Lung (tissue), 11 donors: ENCODE measurements at regions not wholly inside any gene's neighbourhood (a gene's known extent, or its start where the extent isn't known, plus 50 kb on each side); places are given as distances from the start of the nearest gene placed in this dataset.

Source experiments
- ATAC-seq: fragments of 200-7000 bp; cut with Tn5 transposase; one replicate; pipeline ENCODE4 v1.9.1; 2020; ENCODE audit warnings: moderate number of reproducible peaks; ENCODE audit not compliant: insufficient read depth, low FRiP score
- DNase-seq, 3 donors: peaks; one replicate each; pipeline ENCODE4 v3.0.0-alpha.2; 2013 to 2017
- H3K27ac ChIP-seq, 2 donors: one replicate each; pipeline ENCODE4 v1.5.1; 2013; ENCODE audit warnings: mild to moderate bottlenecking in 2 of 2, moderate library complexity in 2 of 2, control low read depth in 1 of 2, inconsistent platforms in 1 of 2, low read depth in 1 of 2, low read length in 1 of 2
- H3K27me3 ChIP-seq, 3 donors: one replicate each; pipeline ENCODE4 v1.5.1; 2013; ENCODE audit warnings: low read length in 2 of 3; ENCODE audit not compliant: control insufficient read depth in 3 of 3, insufficient read depth in 3 of 3
- H3K36me3 ChIP-seq, 4 donors: one replicate each; pipeline ENCODE4 v1.5.1; 2013; ENCODE audit warnings: low read length in 4 of 4, mild to moderate bottlenecking in 1 of 4, moderate library complexity in 1 of 4; ENCODE audit not compliant: control insufficient read depth in 4 of 4, insufficient read depth in 4 of 4
- H3K4me1 ChIP-seq, 5 donors: one replicate each; pipeline ENCODE4 v1.5.1; 2013; ENCODE audit warnings: low read length in 5 of 5, mild to moderate bottlenecking in 2 of 5, moderate library complexity in 1 of 5; ENCODE audit not compliant: control insufficient read depth in 5 of 5, insufficient read depth in 5 of 5
- H3K4me3 ChIP-seq: one replicate; pipeline ENCODE4 v1.5.1; 2013; ENCODE audit warnings: mild to moderate bottlenecking, control low read depth, moderate library complexity
- H3K9ac ChIP-seq, 2 donors: one replicate each; pipeline ENCODE4 v1.5.1; 2013; ENCODE audit warnings: low read length in 2 of 2, control low read depth in 1 of 2; ENCODE audit not compliant: insufficient read depth in 1 of 2
- H3K9me3 ChIP-seq, 4 donors: one replicate each; pipeline ENCODE4 v1.5.1; 2013; ENCODE audit warnings: low read length in 3 of 4, mild to moderate bottlenecking in 1 of 4, moderate library complexity in 1 of 4; ENCODE audit not compliant: control insufficient read depth in 4 of 4, insufficient read depth in 3 of 4
- WGBS, 2 donors: extraction: QIAGEN DNeasy Blood & Tissue Kit; methylation state at CpG; one replicate each; pipeline ENCODE4 v1.1.7; 2013; 5-methylcytosine and 5-hydroxymethylcytosine counted together
- TF ChIP-seq, protein P1 (sequence below): IDR thresholded peaks from 2 replicates; pipeline ENCODE4 v1.5.1; 2012; ENCODE audit warnings: mild to moderate bottlenecking; ENCODE audit errors: control extremely low read depth, extremely low read depth
- donor health status: control.
- donor health status: control.
- donor health status: Bipolar disorder and iron deficiency.
- donor health status: healthy.
- donor health status: DM: yes; HTN: yes; CAD: no.

DNA sequence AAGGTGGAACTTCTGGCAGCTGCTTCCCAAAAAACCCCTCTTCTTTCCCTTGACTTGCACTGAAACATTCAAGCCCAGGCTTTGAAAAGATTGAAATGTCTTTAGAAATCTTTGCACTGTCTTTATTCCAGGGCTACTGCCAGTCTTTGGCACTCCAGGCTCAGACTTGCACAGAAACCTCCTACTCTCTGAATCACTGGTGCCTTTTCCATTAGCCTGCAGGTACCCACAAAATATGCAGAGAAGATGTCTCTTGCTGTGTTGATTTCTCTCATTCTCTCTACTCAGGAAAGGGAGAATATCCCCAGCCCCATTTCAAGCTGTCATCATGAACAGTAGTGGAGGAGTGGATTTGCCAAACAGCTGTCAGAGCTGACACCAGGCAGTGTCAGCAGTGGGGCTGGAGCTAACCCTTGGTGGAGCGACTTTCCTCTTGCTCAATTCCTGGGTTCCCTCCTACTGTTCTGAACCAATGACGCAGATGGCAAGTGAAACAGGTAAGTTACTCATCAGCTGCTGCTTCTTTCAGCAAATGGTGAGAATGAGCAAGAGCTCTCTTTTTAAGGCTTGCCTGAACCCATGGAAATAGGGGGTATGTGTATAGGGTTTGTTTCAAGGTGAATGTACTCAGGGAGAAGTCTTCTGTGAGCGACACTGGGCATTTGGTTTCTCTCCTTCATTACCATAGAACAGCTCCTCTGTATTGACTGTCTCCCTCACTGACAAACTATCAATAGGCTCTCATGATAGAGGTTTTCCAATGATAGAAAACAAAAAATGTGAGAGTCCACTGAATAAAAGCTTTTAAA is 362.4 kb downstream of the ADRA2A start:
- no peak for DNase-seq
- Histone ChIP-seq H3K27me3 (no peaks in the 10 kb centered on the region), H3K36me3 (no peaks in the 10 kb centered on the region), H3K9ac (no peak overlapping the region), H3K4me3 (no peak overlapping the region), H3K27ac (no peak overlapping the region), H3K4me1 (no peaks in the 10 kb centered on the region), H3K9me3 (no peaks in the 10 kb centered on the region)
- 82 to 86% methylated on average over 3 of the region's 3 CpGs for WGBS, 2 donors
- TF ChIP-seq, protein P1, sequence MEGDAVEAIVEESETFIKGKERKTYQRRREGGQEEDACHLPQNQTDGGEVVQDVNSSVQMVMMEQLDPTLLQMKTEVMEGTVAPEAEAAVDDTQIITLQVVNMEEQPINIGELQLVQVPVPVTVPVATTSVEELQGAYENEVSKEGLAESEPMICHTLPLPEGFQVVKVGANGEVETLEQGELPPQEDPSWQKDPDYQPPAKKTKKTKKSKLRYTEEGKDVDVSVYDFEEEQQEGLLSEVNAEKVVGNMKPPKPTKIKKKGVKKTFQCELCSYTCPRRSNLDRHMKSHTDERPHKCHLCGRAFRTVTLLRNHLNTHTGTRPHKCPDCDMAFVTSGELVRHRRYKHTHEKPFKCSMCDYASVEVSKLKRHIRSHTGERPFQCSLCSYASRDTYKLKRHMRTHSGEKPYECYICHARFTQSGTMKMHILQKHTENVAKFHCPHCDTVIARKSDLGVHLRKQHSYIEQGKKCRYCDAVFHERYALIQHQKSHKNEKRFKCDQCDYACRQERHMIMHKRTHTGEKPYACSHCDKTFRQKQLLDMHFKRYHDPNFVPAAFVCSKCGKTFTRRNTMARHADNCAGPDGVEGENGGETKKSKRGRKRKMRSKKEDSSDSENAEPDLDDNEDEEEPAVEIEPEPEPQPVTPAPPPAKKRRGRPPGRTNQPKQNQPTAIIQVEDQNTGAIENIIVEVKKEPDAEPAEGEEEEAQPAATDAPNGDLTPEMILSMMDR: no peak
- no peak for ATAC-seq

DNA sequence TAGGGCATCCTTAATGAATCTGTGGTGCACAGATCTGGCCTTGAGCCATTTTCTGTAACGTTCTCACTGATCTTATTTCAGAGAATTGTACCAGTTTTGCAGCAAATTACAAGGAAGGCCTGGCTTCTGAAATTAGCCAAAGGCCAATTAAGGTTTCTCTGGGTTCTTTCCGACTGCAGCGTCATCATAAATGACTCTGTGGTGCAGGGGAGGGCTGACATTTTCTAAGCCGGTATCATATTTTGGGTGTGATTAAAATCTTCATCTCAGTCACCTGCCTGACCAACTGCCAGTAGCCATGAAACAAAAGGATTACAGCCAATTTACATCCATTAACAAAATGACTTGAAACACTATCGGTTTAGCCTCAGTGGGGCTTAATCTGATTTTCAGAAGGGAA is 363.7 kb downstream of the ADRA2A start:
- Histone ChIP-seq H3K36me3 (no peaks in the 10 kb centered on the region), H3K4me3 (no peak overlapping the region), H3K9ac (no peak overlapping the region), H3K4me1 (no peaks in the 10 kb centered on the region), H3K27me3 (no peaks in the 10 kb centered on the region), H3K27ac (no peak overlapping the region), H3K9me3 (no peaks in the 10 kb centered on the region)
- ATAC-seq (no peak), DNase-seq (no peak)
- 81 to 86% methylated on average over 5 of the region's 5 CpGs for WGBS, 2 donors
- TF ChIP-seq, protein P1: no peak

DNA sequence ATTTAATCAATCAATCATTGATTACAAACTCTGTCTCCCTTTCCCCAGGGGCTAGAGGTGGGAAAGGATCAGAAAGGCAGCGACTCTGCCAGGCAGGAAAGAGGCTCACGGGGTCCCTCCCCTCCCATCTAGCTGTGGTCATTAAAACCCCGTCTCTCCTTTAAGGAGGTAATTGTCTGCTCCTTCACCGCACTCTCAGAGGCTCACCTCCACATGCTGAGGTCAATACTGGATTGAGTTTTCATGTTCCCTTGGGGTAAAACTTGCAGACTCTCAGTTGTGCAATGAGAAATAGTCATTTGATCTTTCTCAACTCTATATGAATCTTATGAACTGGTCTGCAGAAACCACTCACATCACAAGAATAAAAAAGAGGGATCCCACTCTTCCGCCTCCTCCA is 368.8 kb downstream of the ADRA2A start:
- Histone ChIP-seq H3K36me3 (no peaks in the 10 kb centered on the region), H3K27me3 (no peaks in the 10 kb centered on the region), H3K9me3 (no peaks in the 10 kb centered on the region), H3K4me3 (no peak overlapping the region), H3K9ac (no peak overlapping the region), H3K27ac (no peak overlapping the region), H3K4me1 (no peaks in the 10 kb centered on the region)
- TF ChIP-seq, protein P1: no peak
- 34% methylated on average over 5 of the region's 5 CpGs for WGBS, 2 donors
- ATAC-seq (no peak), DNase-seq (no peak)

DNA sequence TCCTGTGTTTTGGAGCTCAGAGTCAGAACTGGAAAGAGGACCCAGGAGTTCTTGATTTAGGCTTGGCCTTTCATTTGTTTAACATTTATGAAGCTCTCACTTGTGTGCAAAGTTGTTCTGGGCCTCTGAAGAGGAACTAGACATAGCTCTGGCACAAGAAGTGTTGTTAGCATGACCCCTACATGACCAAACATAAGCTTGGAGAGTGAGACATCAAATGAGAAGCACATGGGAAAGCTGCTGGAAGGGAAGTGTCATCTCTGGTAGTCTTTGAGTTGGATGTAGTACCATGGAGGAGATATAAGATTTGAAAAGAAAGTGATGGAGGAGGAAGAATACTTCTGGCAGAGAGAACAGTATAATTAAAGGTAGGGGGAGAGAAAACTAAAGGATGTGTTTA is 370.1 kb downstream of the ADRA2A start:
- TF ChIP-seq, protein P1: no peak
- Histone ChIP-seq H3K27me3 (no peaks in the 10 kb centered on the region), H3K9ac (no peak overlapping the region), H3K27ac (no peak overlapping the region), H3K36me3 (no peaks in the 10 kb centered on the region), H3K4me3 (no peak overlapping the region), H3K4me1 (no peaks in the 10 kb centered on the region), H3K9me3 (no peaks in the 10 kb centered on the region)
- DNase-seq (no peak), ATAC-seq (no peak)
